Stimulated activated CD8-positive, alpha-beta memory T cell treated with anti-CD3 and anti-CD28 coated beads, Interleukin-15, amount 100 ng/mL, for 48 hours (primary cell): ENCODE measurements at regions not wholly inside any gene's neighbourhood (a gene's known extent, or its start where the extent isn't known, plus 50 kb on each side); places are given as distances from the start of the nearest gene placed in this dataset.
A peak's percentile ranks its signal among the peaks of the same experiment; 100 is the strongest.
"Not testable (repeated sequence)": the region's sequence is repeated elsewhere in the genome, so short reads cannot be mapped to it uniquely, and the experiment has no call there.

Experiments used
- DNase-seq, 2 donors: peaks; one replicate each; pipeline ENCODE4 v3.0.0-alpha.2; 2020; ENCODE audit warnings: low read depth in 2 of 2

DNA sequence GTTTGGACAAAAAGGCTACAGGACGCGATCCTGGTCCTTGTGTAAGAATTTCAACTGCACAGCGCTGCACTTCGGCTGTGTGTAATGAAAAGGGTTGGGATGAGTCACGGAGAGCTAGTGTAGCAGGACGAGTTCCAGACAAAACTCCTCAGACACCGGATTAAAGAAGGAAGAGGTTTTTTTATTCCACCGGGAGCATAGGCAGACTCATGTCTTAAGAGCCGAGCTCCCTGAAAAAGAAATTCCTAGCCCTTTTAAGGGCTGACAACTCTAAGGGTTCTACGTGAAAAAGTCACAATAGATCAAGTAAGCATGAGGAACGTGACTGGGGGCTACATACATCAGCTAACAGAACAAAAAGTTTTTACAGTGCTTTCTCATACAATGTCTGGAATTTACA lies 54.8 kb upstream of the FAM90A1 start:
- not testable (repeated sequence) for DNase-seq

DNA sequence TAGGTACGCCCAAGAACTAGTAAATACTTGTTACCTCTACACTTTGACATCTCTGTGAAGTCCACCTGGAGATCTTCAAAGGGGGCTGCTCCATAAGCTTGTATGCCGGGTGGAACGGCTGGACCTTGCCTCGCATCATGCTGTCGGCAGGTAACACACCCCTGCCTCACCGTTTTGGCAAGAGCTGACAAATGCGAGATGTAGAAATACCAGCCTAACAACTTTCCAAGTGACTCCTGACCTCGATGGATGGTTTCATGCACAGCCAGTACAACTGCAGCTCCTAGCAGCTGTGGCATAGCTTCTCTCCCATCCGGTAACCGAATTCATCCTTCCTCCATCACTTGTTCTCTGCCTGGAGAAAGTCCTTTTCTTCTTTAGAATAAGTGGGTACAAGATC lies 58.3 kb upstream of the FAM90A1 start:
- not testable (repeated sequence) for DNase-seq

DNA sequence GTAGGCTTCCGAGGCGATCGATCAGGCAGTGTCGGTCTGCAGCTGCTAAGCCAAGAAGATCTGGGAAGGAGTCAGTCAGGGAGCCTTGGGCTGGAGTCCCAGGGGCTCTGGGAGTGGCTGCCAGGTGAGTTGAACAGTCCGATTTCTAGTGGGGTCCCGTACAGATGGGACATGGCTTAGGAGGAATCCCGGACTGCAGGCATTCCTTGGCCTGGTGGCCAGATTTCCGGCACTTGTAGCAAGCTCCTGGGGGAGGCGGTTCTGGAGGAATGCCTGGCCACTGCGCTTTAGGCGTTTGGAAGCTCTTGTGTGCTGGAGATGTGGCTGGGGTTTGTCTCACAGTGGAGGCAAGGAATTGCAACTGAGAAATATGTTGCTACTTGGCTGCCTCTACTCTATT lies 64.3 kb upstream of the FAM90A1 start:
- not testable (repeated sequence) for DNase-seq

DNA sequence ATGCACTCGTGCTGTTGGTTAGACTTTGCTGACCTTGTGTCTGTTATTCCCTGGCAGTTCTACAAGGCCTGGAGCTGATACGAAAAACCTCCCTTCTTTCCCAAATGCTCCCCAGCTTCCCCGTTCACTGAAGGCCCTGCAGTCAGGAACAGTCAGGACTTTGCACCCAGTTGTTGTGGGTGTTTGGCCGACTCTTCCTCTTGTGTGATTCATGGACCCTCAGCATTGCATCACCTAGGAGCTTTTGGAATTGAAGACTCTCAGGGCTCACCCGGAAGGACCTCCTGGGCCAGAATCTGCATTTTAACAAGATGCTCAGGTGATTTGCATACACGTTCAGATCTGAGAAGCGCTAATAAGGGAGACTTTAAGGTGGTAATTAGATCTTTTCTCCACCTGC lies 67.2 kb upstream of the FAM90A1 start:
- not testable (repeated sequence) for DNase-seq

DNA sequence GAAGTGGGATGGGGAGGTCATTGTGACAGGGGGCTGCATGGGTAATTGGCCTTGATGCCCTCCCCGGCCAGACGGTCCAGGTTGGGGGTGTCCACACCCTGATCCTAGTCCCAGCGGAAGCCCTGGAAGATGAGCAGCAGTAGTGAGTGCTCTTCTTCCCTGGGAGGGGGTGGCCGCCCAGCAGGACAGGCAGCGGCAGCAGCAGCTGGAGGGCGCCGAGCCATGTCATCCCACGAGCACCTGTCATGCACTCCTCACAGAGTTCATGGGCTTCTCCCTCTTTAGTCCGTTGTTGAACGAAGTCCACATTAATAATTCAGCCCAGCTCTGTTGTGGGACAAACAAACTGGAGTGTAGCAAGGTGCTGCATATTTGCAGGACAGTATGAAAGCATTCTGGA lies 81.2 kb upstream of the FAM90A1 start:
- not testable (repeated sequence) for DNase-seq

DNA sequence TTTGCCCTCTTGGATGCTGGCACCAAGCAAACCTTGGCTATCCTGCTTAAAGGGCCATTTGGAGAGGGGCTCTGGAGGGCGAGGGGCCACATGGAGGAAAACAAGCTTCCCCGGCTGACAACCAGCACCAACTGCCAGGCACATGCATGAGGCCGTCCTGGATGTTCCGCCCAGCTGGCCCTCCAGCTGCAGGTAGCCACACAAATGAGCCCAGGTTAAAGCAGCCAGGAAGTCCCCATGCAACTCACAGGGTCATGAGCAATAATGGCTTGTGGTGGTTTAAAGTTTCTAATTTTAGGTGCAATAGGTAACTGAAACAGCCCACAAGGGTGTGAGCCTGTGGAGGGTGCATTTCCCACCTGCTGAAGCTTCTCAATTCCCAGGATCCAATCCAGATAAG lies 88.6 kb upstream of the FAM90A1 start:
- DNase-seq = not testable (repeated sequence)

DNA sequence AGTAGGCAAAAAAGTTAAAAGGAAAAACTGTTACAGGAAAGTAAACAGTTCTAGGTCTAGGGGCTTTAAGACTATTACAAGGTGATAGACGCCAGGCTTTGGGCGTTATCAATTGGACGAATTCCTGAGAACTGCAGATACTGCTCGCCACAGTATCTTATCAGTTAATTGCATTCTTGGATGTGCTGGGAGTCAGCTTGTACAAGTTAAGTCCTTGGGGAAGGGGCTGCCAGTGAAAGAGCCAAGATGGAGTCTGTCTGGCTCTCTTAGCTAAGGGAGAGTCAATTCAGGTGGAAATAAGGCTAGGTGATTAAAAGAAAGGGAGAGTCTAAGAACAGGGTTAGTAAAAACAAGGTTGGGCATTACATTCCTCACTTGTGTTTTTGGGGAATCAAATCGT lies 90.3 kb upstream of the FAM90A1 start:
- DNase-seq = not testable (repeated sequence)

DNA sequence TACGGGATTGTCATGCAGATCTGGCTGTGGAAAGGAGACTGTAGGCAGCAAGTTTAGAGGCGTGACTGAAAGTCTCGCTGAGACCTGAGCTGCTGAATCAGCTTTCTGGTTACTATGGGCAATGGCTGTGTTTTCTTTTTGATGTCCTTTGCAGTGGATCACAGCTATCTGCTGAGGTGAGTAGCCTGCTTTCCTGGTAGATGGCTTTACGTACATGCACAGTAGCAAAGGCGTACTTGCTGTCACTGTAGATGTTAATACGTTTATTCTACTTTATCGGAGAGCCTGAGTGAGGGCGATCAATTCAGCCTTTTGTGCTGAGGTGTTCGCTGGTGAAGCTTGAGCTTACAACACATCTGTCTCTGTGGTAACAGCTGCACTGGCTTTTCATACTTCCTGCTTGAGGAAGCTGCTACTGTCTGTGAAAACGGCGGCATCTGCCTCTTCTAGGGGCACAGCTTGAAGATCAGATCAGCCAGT lies 92.9 kb upstream of the FAM90A1 start:
- DNase-seq = peak in 1 of 2 donors; percentile 15

DNA sequence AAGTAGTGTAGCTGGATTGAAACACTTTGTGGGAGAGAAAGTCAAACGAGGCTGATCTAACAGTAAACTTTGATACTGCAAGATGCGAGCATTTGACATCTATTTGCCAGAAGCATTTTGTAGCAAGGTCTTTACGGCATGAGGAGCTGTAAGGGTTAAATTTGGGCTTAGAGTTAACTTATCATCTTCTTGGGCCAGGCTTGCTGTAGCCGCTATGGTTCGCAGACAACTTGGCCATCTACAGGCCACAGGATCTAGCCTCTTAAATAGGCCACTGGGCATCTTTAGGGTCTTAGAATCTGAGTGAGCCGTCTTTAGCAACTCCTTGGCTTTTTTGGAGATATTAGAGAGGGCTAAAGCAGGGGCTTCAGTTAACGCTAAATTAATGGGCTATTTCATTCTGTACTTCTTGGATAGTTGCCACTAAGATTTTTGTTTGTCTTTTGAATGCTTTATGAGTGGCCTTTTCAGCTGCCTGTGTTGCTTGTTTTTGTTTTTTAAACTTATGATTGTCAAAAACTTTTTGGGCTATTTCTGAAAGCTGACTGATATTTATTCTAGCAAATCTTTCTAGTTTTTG lies 93.5 kb upstream of the FAM90A1 start:
- not testable (repeated sequence) for DNase-seq

DNA sequence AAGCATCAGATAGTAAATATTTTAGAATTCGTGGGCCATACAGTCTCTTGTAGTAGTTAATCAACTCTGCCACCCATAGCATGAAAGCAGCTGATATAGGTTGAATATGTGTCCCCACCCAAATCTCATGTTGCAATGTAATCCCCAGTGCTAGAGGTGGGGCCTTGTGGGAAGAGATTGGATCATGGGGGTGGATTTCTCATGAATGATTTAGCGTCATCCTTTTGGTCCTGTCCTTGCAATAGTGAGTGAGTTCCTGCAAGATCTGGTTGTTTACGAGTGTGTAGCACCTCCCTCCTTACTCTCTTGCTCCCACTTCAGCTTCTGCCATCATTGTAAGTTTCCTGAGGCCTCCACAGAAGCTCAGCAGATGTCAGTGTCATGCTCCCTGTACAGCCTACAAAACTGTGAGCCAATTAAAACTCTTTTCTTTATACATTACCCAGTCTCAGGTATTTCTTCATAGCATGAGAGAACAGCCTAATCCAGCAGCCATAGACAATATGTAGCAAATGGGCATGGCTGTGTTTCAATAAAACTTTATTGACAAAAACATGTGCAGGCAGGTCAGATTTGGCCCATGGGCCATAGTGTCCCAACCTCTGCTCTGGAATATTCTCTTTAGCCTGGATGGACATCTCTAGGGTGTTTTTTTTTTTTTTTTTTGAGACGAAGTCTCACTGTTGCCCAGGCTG lies 97.9 kb upstream of the FAM90A1 start:
- not testable (repeated sequence) for DNase-seq

DNA sequence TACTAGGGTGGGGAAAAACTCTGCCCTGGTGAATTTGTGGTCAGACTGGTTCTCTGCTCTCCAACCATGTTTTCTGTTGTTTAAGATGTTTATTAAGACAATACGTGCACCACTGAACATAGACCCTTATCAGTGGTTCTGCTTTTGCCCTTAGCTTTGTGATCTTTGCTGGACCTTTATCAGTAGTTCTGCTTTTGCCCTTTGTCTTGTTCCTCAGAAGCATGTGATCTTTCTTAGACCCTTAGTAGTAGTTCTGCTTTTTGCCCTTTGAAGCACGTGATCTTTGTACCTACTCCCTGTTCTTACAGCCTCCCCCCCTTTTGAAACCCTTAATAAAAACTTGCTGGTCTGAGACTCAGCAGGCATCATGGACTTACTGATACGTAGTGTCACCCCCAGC lies 101.4 kb upstream of the FAM90A1 start:
- DNase-seq = not testable (repeated sequence)

DNA sequence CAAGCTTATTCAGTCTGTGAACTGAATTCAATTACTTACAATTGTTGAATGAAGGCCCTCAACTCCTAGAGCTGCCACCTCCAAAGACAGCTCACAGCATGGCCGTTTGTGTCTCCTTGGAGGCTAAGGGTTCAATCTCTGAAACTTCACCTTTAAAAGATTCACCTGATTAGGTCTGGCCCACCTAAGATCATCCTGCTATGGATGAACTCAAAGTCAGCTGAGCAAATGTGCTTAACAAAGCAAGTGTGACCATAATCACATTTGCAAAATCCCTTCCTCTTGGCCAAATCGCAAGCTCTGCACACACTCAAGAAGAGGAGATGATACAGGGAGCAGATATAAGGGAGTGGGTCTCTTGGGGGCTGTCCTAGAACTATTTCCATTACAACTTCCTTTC lies 105.0 kb upstream of the FAM90A1 start:
- DNase-seq = not testable (repeated sequence)

DNA sequence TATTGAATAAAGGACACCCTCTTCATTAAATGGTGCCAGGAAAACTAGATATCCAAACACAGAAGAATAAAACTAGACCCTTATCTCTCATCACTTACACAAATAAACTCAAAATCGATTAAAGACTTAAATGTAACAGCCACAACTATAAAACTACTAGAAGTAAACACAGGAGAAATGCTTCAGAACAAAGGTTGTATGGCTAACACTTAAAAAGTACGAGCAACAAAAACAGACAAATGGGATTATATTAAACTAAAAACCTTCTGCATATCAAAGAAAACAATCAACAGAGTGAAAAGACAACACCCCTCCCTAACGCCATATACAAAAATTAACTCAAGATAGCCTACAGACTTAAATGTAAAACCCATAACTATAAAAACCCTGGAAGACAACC lies 104.7 kb upstream of the CLEC6A start:
- not testable (repeated sequence) for DNase-seq

DNA sequence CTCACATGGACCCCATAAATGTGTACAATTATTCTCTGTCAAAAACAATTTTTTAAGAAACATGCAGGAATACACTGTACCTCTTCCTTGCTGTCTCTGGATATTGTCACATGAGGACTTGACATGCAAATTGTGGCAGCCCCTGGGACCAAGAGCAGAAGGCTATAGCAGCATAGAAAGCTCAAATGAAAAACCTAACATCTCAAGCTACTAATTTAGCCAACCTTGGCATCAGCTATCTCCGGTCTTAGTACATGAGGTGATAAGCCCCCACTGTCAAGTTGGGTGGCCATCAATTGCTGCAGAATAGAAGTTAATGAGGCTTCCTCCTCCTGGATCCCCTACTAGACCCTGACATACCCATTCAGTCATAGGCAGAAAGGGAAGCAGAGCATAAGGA lies 101.0 kb upstream of the CLEC6A start:
- DNase-seq = not testable (repeated sequence)

DNA sequence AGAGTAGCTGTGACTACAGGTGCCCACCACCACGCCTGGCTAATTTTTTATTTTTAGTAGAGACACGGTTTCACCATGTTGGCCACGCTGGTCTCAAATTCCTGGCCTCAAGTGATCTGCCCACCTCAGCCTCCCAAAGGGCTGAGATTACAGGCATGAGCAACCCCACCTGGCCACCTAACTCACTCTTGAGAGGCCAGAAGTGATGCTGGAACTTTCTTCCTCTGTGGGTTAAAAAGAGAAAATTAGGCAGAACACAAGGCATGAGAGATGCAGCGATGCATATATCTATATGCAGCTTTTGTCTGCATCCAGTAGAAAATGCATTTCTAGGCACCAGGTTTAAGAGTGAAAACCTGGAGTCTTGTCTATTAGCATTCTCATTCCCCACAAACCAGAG lies 100.2 kb upstream of the CLEC6A start:
- not testable (repeated sequence) for DNase-seq

DNA sequence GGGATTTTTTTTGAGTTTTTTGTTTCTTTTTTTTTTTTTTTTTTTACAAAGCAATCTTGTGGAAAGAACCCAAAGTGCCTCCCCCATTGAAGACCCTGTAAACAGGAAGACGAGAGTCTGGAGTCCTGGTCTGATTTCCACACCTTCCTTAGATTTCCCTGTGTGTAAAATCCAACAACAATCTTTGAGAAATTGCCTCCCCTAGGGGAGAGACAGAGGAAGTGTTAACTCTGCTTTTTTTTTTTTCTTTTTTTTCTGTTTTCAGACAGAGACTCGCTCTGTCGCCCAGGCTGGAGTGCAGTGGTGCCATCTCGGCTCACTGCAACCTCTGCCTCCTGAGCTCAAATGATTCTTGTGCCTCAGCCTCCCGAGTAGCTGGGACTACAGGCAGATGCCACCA lies 82.0 kb upstream of the CLEC6A start:
- DNase-seq = not testable (repeated sequence)

DNA sequence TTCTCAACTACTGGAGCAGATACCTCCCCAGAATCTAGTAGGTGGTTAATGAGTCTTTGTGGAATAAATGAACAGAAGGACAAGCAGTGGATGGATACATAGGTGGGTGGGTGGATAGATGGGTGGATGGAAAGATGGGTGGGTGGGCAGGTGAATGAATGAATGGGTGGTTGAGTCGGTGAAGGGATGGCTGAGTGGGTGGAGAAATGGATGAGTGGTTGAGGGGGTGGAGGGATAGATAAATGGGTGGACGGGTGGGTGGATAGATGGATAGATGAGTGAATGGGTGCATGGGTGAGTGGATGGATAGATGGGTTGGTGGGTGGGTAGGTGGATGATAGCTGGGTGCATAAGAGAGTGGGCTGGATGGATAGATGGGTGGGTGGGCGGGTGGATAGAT lies 80.6 kb upstream of the CLEC6A start:
- DNase-seq = not testable (repeated sequence)

DNA sequence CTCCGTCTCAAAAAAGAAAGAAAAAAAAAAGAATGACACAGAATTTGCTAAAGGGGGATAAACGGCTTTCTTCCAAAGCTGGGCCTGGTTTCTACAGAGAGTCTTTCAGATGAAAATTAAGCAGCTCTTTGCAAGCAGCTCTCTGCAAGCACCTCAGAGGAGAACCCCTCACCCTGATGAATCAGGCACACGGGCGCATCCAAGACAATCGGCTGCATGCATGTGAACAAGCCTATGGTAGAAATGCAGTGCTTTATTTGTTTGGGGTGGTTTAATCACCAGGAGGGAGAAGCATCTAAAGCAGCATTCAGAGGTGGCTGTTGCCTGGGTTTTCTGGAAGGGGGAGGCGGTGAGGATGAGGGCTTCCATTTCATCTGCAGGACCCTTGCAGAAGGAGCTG lies 78.0 kb upstream of the CLEC6A start:
- DNase-seq = not testable (repeated sequence)

DNA sequence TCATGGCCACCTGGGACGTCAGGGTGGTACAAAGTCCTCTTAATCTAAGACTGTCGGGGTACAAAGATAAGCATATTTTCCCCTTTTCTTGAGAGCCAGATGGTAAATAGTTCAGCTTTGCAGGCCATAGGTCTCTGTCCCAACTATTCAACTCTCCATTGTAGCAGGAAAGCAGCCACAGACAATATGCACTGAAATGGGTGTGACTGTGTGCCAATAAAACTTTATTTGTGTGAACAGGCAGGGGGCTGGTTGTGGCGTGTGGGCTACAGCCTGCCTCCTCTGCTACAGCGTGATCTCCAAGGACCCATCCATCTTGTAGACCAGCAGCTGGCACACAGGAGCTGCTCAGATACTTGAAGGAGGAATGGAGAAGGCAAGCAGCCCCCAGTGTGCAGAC lies 73.2 kb upstream of the CLEC6A start:
- DNase-seq = not testable (repeated sequence)

DNA sequence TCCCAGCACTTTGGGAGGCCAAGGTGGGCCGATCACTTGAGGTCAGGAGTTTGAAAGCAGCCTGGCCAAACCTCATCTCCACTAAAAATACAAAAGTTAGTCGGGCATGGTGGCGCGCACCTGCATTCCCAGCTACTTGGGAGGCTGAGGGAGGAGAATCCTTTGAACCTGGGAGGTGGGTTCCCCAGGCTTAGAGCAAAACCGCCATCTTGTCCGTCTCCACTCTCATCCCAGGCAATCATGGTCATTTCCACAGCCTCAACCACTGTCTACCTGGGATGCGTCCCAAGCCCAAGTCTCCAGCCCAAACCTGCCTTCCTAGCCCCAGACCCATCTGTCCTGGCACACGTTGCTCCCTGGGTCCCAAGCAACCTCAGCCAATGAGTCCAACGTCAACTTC lies 71.1 kb upstream of the CLEC6A start:
- DNase-seq = not testable (repeated sequence)

DNA sequence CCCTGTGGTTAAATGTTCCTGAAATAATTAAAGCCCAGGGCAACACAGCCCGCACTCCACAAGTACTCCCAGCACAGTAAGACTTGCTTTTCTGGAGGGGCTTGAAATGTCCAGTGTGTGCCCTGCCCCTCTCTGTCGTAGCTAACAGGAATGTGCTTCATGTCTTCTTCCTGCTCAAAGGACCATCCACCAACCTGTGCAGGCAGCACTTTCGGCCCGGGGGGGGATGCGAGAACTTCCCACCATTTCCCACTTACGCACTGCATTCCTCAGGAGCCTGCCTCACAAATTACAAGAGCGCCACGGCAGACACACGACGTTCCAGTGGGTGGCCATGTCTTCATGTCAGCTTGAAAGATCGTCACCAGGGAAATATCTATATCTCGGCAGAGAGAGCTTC lies 70.3 kb upstream of the CLEC6A start:
- DNase-seq = not testable (repeated sequence)

DNA sequence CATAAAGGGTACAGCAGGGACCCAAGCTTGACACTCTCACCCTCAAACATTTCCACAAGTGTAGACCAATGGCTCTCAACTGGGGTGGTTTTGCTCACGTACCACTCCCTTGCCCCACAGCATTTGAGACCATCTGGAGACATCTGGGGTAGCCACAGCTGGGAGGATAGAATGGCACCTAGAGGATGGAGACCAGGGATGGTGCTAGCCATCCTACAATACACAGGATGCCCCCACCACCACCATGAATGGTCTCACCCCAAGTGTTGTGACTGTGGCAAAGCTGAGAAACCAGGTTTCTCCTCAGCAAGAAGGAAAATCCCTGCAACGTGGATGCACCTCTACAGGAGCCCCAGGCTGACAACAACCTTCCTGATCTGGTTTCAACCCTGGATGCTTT lies 69.1 kb upstream of the CLEC6A start:
- DNase-seq = not testable (repeated sequence)

DNA sequence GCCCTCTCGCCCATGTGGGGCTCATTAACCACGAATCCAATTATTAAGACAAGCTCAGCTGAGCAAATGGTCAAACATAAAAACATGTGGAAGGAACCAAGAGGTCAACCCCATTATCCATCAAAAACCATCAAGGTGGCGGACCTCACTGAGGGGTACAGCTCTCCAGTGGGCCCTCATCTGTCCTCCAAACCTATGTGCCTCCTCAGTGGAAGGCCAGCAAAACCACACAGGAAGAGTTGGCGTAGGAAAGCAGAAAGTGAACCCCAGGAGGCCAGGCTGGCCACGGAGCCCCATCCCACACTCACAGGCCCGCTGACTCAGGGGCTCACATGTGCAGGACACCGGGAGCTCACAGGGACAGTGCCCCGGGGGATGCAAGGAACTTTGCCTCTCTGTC lies 66.5 kb upstream of the CLEC6A start:
- not testable (repeated sequence) for DNase-seq
